ENCODE measurements at regions not wholly inside any gene's neighbourhood (a gene's known extent, or its start where the extent isn't known, plus 50 kb on each side); places are given as distances from the start of the nearest gene placed in this dataset.

- Histone ChIP-seq H3K4me3 (ENCODE audit: low read depth in 1 of 2, low read length in 2 of 2) (no peak overlapping the region), H3K27ac (ENCODE audit: low read length) (no peak overlapping the region), H3K4me1 (ENCODE audit: control insufficient read depth in 1 of 2, insufficient read depth in 2 of 2, low read length in 2 of 2) (peaks cover 0 to 4% of the 10 kb centered on the region in 2 donors), H3K36me3 (ENCODE audit: control insufficient read depth in 1 of 2, insufficient read depth in 2 of 2, low read length in 2 of 2) (no peaks in the 10 kb centered on the region), H3K27me3 (ENCODE audit: low read depth, low read length) (no peaks in the 10 kb centered on the region), H3K9me3 (ENCODE audit: control insufficient read depth in 1 of 2, low read length in 2 of 2) (no peaks in the 10 kb centered on the region)
These were observed 119.7 kb downstream of the SLC25A47 start for GRCh38 chr14:100442498-100443490.

- H3K27ac ChIP-seq (ENCODE audit: low read length): no peak overlapping the region
- H3K27me3 ChIP-seq (ENCODE audit: low read depth, low read length): no peaks in the 10 kb centered on the region
- H3K36me3 ChIP-seq (ENCODE audit: control insufficient read depth in 1 of 2, insufficient read depth in 2 of 2, low read length in 2 of 2): no peaks in the 10 kb centered on the region
- no peak overlapping the region for H3K4me3 ChIP-seq (ENCODE audit: low read depth in 1 of 2, low read length in 2 of 2)
- H3K4me1 ChIP-seq (ENCODE audit: control insufficient read depth in 1 of 2, insufficient read depth in 2 of 2, low read length in 2 of 2): peaks cover 0 to 4% of the 10 kb centered on the region in 2 donors
- H3K9me3 ChIP-seq (ENCODE audit: control insufficient read depth in 1 of 2, low read length in 2 of 2): no peaks in the 10 kb centered on the region
These were observed 120.5 kb downstream of the SLC25A47 start for GRCh38 chr14:100443603-100444002.

DNA sequence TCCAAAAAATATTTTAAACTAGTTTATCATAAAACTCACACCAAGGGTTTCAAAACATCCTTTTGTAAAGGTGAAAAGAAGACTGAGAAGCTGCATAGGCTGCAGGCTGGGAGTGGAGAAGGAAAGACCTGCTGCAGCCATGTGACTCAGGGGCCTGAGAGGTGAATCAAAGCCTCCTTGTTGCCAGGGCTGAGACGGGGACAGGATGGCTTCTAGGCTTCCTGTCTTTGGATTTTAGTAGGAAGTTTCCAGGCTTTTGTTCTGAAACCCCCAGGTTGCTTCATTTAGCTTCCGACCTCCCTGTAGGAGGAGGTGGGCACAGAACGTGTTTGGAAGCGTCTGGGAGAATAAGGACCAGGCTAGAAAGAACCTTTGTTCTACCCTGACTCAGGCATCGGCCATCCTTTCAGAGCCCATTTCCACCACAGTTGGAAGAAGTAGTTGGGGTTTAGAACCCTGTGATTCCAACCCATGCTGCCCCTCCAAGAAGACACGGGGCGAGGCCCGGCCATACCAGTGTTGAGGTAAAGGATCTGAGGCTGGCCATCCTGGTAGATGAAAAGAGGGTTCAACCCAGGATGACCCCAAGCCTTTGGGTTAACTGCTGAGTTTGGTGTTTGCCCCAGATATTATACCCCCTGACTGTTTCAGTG is 122.4 kb downstream of the SLC25A47 start:
- no peak overlapping the region for H3K27ac ChIP-seq (ENCODE audit: low read length)
- no peaks in the 10 kb centered on the region for H3K9me3 ChIP-seq (ENCODE audit: control insufficient read depth in 1 of 2, low read length in 2 of 2)
- H3K4me3 ChIP-seq (ENCODE audit: low read depth in 1 of 2, low read length in 2 of 2): no peak overlapping the region
- H3K27me3 ChIP-seq (ENCODE audit: low read depth, low read length): no peaks in the 10 kb centered on the region
- no peaks in the 10 kb centered on the region for H3K4me1 ChIP-seq (ENCODE audit: control insufficient read depth in 1 of 2, insufficient read depth in 2 of 2, low read length in 2 of 2)
- H3K36me3 ChIP-seq (ENCODE audit: control insufficient read depth in 1 of 2, insufficient read depth in 2 of 2, low read length in 2 of 2): no peaks in the 10 kb centered on the region

DNA sequence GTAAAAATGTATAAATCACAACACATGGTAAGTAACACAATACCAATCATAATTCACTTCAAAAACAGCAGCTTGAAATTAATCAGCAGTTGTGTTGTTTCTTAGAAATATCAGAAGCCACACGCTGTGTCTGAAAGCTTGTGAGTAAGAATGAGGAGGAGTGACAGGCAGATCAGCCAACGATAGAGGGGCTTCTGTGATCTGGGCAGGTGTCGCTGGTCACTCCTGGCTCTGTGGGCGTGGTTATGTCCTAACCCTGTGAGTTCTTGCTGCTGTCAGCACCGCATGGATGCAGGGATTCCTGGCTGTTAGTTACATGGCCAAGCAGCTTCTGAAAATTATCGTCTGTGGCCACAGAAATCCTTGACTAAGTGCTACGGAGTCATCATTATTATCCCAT is 123.4 kb downstream of the SLC25A47 start:
- H3K27ac ChIP-seq (ENCODE audit: low read length): no peak overlapping the region
- no peaks in the 10 kb centered on the region for H3K27me3 ChIP-seq (ENCODE audit: low read depth, low read length)
- no peak overlapping the region for H3K4me3 ChIP-seq (ENCODE audit: low read depth in 1 of 2, low read length in 2 of 2)
- H3K36me3 ChIP-seq (ENCODE audit: control insufficient read depth in 1 of 2, insufficient read depth in 2 of 2, low read length in 2 of 2): no peaks in the 10 kb centered on the region
- no peaks in the 10 kb centered on the region for H3K9me3 ChIP-seq (ENCODE audit: control insufficient read depth in 1 of 2, low read length in 2 of 2)
- no peaks in the 10 kb centered on the region for H3K4me1 ChIP-seq (ENCODE audit: control insufficient read depth in 1 of 2, insufficient read depth in 2 of 2, low read length in 2 of 2)

- Histone ChIP-seq H3K4me3 (ENCODE audit: low read depth in 1 of 2, low read length in 2 of 2) (no peak overlapping the region), H3K4me1 (ENCODE audit: control insufficient read depth in 1 of 2, insufficient read depth in 2 of 2, low read length in 2 of 2) (no peaks in the 10 kb centered on the region), H3K27me3 (ENCODE audit: low read depth, low read length) (no peaks in the 10 kb centered on the region), H3K9me3 (ENCODE audit: control insufficient read depth in 1 of 2, low read length in 2 of 2) (no peaks in the 10 kb centered on the region), H3K36me3 (ENCODE audit: control insufficient read depth in 1 of 2, insufficient read depth in 2 of 2, low read length in 2 of 2) (no peaks in the 10 kb centered on the region), H3K27ac (ENCODE audit: low read length) (no peak overlapping the region)
These were observed 125.2 kb downstream of the SLC25A47 start for GRCh38 chr14:100448376-100448775.

DNA sequence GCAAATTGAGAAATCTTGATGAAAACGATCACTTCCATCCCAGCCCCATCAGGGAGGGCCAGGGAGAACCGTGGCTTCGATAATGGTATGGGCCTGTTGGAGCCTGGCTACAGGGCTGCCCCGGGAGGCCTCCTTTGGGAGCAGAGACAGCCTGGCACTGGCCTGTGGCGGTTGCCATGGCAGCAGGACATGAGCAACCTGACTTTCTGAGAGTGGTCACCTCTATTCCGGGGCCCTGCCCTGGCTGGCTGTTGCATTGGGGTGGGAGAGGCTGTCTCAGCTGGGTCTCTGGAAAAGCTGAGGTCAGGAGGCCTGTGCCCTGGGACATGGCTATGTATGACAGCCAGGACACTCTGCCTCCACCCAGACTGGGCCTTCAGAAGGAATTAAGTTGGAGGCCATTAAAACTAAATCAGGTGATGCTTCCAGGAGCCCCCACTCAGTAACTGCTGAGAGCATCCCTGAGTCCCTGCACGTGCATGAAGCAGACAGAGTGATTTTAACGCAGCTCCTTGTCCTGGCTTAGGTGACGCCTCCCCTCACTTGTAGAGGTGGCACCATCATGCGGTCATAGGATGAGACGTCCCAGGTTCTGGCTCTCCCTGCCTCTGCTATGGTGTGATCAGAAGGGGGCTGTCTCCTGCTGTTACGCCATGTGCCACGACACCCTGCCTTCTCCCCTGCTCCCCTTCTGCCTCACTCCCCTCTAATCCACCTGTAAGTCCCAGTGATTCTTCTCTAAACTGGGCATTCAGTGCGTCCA is 126.3 kb downstream of the SLC25A47 start:
- no peak overlapping the region for H3K27ac ChIP-seq (ENCODE audit: low read length)

GRCh38 chr14:100450049-100450448 is 126.9 kb downstream of the SLC25A47 start:
- H3K4me3 ChIP-seq (ENCODE audit: low read depth in 1 of 2, low read length in 2 of 2): no peak overlapping the region
- no peak overlapping the region for H3K27ac ChIP-seq (ENCODE audit: low read length)
- H3K4me1 ChIP-seq (ENCODE audit: control insufficient read depth in 1 of 2, insufficient read depth in 2 of 2, low read length in 2 of 2): no peaks in the 10 kb centered on the region
- H3K36me3 ChIP-seq (ENCODE audit: control insufficient read depth in 1 of 2, insufficient read depth in 2 of 2, low read length in 2 of 2): no peaks in the 10 kb centered on the region
- H3K27me3 ChIP-seq (ENCODE audit: low read depth, low read length): no peaks in the 10 kb centered on the region
- no peaks in the 10 kb centered on the region for H3K9me3 ChIP-seq (ENCODE audit: control insufficient read depth in 1 of 2, low read length in 2 of 2)

More for the DNA sequence above, 126.3 kb downstream of the SLC25A47 start:
- Histone ChIP-seq H3K4me3 (ENCODE audit: low read depth in 1 of 2, low read length in 2 of 2) (no peak overlapping the region), H3K4me1 (ENCODE audit: control insufficient read depth in 1 of 2, insufficient read depth in 2 of 2, low read length in 2 of 2) (no peaks in the 10 kb centered on the region), H3K27me3 (ENCODE audit: low read depth, low read length) (no peaks in the 10 kb centered on the region), H3K36me3 (ENCODE audit: control insufficient read depth in 1 of 2, insufficient read depth in 2 of 2, low read length in 2 of 2) (no peaks in the 10 kb centered on the region), H3K9me3 (ENCODE audit: control insufficient read depth in 1 of 2, low read length in 2 of 2) (no peaks in the 10 kb centered on the region)

- H3K27ac ChIP-seq (ENCODE audit: low read length): no peak overlapping the region
- H3K36me3 ChIP-seq (ENCODE audit: control insufficient read depth in 1 of 2, insufficient read depth in 2 of 2, low read length in 2 of 2): no peaks in the 10 kb centered on the region
- no peaks in the 10 kb centered on the region for H3K27me3 ChIP-seq (ENCODE audit: low read depth, low read length)
- H3K4me1 ChIP-seq (ENCODE audit: control insufficient read depth in 1 of 2, insufficient read depth in 2 of 2, low read length in 2 of 2): no peaks in the 10 kb centered on the region
- H3K4me3 ChIP-seq (ENCODE audit: low read depth in 1 of 2, low read length in 2 of 2): no peak overlapping the region
- no peaks in the 10 kb centered on the region for H3K9me3 ChIP-seq (ENCODE audit: control insufficient read depth in 1 of 2, low read length in 2 of 2)
These were observed 127.6 kb downstream of the SLC25A47 start for GRCh38 chr14:100450736-100451135.

DNA sequence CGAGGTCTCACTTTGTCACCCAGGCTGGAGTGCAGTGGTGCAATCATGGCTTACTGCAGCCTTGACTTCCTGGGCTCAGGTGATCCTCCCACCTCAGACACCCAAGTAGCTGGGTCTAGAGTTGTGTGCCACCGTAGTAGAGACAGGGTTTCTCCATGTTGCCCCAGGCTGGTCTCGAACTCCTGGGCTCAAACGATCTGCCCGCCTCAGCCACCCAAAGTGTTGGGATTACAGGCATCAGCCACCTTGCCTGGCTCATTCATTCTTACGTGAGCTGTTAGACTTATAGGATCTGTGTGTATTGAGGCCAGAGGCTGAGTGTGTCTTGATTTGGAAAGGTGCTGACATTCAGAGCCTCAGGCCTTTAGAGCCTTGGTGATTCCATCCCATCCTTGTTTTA is 128.1 kb downstream of the SLC25A47 start:
- no peaks in the 10 kb centered on the region for H3K4me1 ChIP-seq (ENCODE audit: control insufficient read depth in 1 of 2, insufficient read depth in 2 of 2, low read length in 2 of 2)
- no peak overlapping the region for H3K27ac ChIP-seq (ENCODE audit: low read length)
- no peak overlapping the region for H3K4me3 ChIP-seq (ENCODE audit: low read depth in 1 of 2, low read length in 2 of 2)
- H3K36me3 ChIP-seq (ENCODE audit: control insufficient read depth in 1 of 2, insufficient read depth in 2 of 2, low read length in 2 of 2): no peaks in the 10 kb centered on the region
- no peaks in the 10 kb centered on the region for H3K27me3 ChIP-seq (ENCODE audit: low read depth, low read length)
- no peaks in the 10 kb centered on the region for H3K9me3 ChIP-seq (ENCODE audit: control insufficient read depth in 1 of 2, low read length in 2 of 2)

DNA sequence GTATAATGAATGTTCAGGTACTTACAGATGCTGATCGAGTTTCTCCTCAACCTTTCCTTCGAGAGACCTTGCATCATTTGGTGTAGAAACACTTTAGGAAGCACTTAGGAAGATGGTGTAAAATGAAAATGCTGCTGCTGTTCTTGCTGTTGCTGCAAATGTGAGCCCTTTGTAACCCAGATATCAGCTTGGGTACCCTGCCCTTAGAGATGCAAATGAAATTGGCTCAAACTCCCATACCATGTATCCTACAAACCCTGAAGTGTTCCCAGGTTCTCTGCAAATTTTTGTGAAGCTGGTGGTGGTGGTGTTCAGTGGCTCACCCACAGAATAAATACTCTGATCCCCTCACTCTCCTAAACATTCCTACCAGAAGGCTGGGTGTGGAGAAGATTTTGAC is 130.8 kb downstream of the SLC25A47 start:
- no peaks in the 10 kb centered on the region for H3K36me3 ChIP-seq (ENCODE audit: control insufficient read depth in 1 of 2, insufficient read depth in 2 of 2, low read length in 2 of 2)
- H3K27ac ChIP-seq (ENCODE audit: low read length): no peak overlapping the region
- H3K4me1 ChIP-seq (ENCODE audit: control insufficient read depth in 1 of 2, insufficient read depth in 2 of 2, low read length in 2 of 2): no peaks in the 10 kb centered on the region
- no peak overlapping the region for H3K4me3 ChIP-seq (ENCODE audit: low read depth in 1 of 2, low read length in 2 of 2)
- no peaks in the 10 kb centered on the region for H3K27me3 ChIP-seq (ENCODE audit: low read depth, low read length)
- no peaks in the 10 kb centered on the region for H3K9me3 ChIP-seq (ENCODE audit: control insufficient read depth in 1 of 2, low read length in 2 of 2)

DNA sequence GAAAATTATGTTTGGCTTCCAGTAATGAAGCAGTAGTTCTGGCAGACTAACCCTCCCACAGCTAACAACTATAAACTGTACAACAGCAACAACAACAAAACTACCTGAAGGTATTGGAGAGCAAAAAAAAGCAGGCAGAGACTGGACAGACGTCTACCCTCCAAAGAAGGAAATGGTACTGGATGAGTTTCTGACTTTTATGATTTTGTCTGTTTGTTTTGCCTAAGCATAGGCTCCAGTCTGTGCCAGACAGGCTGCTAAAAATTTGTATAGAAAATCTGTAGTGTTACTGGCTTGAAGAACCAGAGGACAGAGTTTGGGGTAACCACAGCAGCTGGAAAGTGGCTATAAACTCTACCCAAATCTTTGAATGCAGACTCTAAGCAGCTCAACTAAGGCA is 131.3 kb downstream of the SLC25A47 start:
- Histone ChIP-seq H3K9me3 (ENCODE audit: control insufficient read depth in 1 of 2, low read length in 2 of 2) (no peaks in the 10 kb centered on the region), H3K4me3 (ENCODE audit: low read depth in 1 of 2, low read length in 2 of 2) (no peak overlapping the region), H3K27me3 (ENCODE audit: low read depth, low read length) (no peaks in the 10 kb centered on the region), H3K36me3 (ENCODE audit: control insufficient read depth in 1 of 2, insufficient read depth in 2 of 2, low read length in 2 of 2) (no peaks in the 10 kb centered on the region), H3K4me1 (ENCODE audit: control insufficient read depth in 1 of 2, insufficient read depth in 2 of 2, low read length in 2 of 2) (no peaks in the 10 kb centered on the region), H3K27ac (ENCODE audit: low read length) (no peak overlapping the region)

All from muscle layer of duodenum (tissue), 2 donors.